ENCODE measurements at regions not wholly inside any gene's neighbourhood (a gene's known extent, or its start where the extent isn't known, plus 50 kb on each side); places are given as distances from the start of the nearest gene placed in this dataset.

DNA sequence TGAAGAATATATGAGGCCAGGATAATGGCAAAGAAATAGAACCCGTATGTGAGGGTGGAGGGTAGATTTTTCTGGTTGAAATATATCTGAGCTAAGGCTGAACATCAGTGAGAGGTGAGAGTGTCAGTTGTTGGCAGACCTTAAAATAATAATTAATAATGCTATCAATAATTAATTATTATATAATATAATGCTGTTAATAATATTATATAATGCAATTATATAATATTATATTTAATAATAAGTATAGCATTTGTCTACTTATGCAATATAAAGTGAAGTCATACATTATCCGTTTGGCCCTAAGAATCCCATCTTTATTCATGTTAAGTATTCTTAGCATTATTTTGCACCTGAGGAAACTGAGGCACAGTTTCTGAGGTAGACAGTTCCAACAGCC is 269.9 kb upstream of the FZD8 start:
- TF ChIP-seq, protein P1, sequence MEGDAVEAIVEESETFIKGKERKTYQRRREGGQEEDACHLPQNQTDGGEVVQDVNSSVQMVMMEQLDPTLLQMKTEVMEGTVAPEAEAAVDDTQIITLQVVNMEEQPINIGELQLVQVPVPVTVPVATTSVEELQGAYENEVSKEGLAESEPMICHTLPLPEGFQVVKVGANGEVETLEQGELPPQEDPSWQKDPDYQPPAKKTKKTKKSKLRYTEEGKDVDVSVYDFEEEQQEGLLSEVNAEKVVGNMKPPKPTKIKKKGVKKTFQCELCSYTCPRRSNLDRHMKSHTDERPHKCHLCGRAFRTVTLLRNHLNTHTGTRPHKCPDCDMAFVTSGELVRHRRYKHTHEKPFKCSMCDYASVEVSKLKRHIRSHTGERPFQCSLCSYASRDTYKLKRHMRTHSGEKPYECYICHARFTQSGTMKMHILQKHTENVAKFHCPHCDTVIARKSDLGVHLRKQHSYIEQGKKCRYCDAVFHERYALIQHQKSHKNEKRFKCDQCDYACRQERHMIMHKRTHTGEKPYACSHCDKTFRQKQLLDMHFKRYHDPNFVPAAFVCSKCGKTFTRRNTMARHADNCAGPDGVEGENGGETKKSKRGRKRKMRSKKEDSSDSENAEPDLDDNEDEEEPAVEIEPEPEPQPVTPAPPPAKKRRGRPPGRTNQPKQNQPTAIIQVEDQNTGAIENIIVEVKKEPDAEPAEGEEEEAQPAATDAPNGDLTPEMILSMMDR (IDR thresholded peaks at IDR 0.05; ENCODE audit: insufficient read depth, low read depth, low read length) = no peak
- no peak for TF ChIP-seq EZH2 (IDR thresholded peaks at IDR 0.05; ENCODE audit: insufficient read depth, low read length)

Data from astrocyte (in vitro differentiated cells and primary cell).